Gastrocnemius medialis (tissue), 4 donors: ENCODE measurements at regions not wholly inside any gene's neighbourhood (a gene's known extent, or its start where the extent isn't known, plus 50 kb on each side); places are given as distances from the start of the nearest gene placed in this dataset.

Experiments
- CTCF ChIP-seq, 5 experiments: fragments of 450-650 bp in 3 of 5; fragments of 200-600 bp in 2 of 5; sonication (generic) in 2 of 5; IDR thresholded peaks in 4 of 5; conservative IDR thresholded peaks in 1 of 5; 1 replicate in 4 of 5; 2 replicates in 1 of 5; pipeline ENCODE4 v1.5.1; 2016 to 2019; ENCODE audit warnings: antibody characterized with exemption in 5 of 5, mild to moderate bottlenecking in 3 of 5, moderate library complexity in 3 of 5
- POLR2A ChIP-seq, 2 donors: fragments of 450-650 bp; IDR thresholded peaks; one replicate each; pipeline ENCODE4 v1.6.1; 2017; ENCODE audit warnings: antibody characterized with exemption in 2 of 2, mild to moderate bottlenecking in 2 of 2, moderate library complexity in 2 of 2

GRCh38 chr9:105979290-105979689 is 284.9 kb downstream of the TMEM38B start:
- no peak for TF ChIP-seq POLR2A (IDR thresholded peaks at IDR 0.05)
- no peak for TF ChIP-seq CTCF (IDR thresholded peaks at IDR 0.05 in 4 of 5, conservative IDR thresholded peaks at IDR 0.05 in 1 of 5)
